ENCODE measurements at regions not wholly inside any gene's neighbourhood (a gene's known extent, or its start where the extent isn't known, plus 50 kb on each side); places are given as distances from the start of the nearest gene placed in this dataset.
"Not testable (repeated sequence)": the region's sequence is repeated elsewhere in the genome, so short reads cannot be mapped to it uniquely, and the experiment has no call there.

DNA sequence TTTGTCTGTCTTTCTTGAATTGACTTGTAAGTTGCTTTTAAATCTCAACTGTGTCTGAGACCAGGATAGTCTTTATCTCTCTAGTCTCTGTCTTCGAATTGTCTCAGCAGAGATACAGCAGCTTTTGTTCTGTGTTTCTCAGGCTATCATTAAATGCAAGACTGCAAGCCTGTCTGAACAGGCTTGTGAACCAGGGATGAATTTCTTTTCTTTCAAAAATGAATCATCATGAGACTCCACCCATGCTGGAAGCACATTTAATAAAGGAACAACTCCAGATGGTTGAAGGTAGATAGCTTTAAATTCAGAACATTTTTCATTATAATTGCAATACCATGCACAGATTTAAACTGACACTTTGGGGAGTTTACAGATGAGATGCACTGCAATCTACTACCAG lies 155.9 kb downstream of the SEC23IP start:
- DNase-seq (ENCODE audit: low read depth) = no peak

DNA sequence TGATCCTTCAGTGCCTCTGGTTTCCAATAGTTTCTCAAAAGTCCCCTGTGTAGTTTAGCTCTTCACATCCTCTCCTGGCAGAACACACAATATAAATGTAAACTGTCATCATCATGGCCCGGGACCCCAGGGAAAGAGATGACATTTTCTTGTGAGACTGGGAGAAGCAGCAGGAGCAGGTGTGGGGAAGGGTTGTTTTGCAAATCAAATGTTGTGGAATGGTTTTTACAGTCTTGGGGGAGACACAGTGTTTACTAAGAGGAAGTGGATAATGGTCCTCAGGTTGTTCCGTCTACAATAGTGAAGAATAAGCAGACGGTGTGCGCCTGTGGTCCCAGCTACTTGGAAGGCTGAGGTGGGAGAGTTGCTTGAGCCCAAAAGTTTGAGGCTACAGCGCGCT lies 159.1 kb downstream of the SEC23IP start:
- no peak for DNase-seq (ENCODE audit: low read depth)

DNA sequence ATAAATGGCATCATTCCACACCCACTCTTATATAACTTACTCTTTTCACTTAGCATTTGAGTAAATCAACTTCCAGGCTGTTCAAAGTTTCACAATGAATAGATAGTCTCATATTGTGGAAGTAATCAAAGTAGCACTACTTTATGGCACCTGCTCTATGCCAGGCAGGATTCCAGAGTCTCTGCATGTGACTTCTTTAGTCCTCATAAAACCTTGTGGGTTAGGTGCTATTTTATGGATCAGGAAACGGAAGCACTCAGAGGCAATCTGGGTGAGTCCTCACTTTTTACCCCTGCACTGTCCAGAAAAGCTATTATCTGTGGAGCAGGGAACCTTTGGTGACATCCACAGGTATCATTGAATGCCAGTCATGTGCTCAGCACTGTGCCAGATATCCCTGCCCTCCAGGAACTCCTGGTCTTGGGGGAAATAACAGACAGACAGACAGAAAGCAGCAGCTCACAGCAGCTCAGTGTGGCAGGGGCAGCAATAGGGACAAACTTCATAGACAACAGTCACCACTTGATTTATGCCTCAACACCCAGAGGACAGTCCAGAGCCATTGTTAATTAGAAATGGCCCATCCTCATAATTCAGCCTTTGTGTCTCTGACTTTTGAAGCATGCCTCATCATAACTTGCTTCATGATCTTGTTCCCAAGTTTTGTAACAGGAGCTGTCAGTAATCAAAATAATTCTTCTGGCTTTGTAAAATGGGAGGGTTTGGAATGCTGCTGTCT lies 160.6 kb downstream of the SEC23IP start:
- DNase-seq (ENCODE audit: low read depth) = no peak

DNA sequence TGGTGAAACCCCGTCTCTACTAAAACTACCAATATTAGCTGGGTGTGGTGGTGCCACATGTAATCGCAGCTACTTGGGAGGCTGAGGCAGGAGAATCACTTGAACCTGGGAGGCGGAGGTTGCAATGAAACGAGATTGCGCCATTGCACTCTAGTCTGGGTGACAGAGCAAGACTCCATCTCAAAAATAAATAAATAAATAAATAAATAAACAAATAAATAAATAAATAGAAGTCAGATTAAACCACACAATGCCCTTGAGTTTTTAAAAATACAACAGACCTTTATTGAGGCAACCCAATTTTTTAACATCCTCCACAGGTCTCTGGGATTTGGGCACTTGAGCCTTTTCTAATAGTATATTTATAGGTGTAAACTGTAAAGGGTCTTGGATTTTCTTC lies 167.3 kb downstream of the SEC23IP start:
- not testable (repeated sequence) for DNase-seq (ENCODE audit: low read depth)

DNA sequence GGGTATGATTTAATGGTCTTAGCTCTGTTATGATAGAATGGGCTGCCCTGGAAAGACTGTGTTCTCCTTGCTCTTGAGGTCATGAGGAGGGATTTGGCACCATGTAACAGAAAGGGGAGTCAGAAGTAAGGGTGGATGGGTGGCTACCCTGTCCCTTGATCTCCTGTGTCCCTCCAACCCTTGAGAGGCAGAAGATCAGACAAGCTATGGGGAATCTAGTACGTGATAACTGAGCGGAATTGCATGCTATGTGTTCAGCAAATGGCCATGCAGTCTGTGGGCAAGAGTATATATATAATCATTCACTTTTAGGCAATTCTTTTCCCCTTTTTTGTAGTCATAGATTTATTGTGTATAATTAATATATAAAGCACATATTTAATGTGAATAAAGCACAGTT lies 174.9 kb downstream of the SEC23IP start:
- no peak for DNase-seq (ENCODE audit: low read depth)

DNA sequence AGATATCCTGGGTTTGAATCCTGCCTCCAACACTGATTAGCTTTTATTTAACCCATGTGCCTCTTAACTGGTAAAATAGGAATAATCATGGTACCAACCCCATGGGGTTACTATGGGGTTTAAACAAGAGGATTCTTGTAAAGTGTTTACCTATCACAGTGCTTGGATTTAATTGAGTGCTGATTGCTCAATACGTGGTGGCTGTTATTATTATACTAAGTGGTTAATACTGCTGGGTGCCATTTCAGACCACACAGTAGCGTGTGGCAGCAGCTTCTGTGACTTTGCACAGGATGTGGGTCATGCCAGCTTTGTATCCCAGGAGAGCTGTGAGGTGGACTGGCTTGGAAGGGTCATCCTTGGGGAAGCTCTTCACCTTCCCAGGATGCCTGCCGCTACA lies 177.2 kb downstream of the SEC23IP start:
- DNase-seq (ENCODE audit: low read depth) = no peak

DNA sequence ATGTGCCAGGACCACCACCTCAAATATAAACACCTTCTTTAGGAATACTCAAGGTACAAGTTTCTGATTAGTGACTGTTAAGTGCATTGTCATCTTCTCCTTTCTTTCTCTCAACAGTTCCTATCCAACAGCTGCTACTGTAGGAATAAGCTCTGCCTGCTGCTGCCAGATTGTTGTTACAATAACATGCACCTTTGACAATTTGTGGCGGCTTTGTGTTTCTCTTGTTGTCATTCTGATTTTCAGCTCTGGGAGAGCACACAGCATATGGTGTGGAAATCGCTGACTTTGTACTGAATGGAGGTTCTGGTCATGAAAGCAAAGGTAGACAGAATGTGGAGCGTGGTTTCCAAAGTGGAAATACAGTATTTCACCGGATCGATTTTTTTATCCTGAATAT lies 182.8 kb downstream of the SEC23IP start:
- no peak for DNase-seq (ENCODE audit: low read depth)

DNA sequence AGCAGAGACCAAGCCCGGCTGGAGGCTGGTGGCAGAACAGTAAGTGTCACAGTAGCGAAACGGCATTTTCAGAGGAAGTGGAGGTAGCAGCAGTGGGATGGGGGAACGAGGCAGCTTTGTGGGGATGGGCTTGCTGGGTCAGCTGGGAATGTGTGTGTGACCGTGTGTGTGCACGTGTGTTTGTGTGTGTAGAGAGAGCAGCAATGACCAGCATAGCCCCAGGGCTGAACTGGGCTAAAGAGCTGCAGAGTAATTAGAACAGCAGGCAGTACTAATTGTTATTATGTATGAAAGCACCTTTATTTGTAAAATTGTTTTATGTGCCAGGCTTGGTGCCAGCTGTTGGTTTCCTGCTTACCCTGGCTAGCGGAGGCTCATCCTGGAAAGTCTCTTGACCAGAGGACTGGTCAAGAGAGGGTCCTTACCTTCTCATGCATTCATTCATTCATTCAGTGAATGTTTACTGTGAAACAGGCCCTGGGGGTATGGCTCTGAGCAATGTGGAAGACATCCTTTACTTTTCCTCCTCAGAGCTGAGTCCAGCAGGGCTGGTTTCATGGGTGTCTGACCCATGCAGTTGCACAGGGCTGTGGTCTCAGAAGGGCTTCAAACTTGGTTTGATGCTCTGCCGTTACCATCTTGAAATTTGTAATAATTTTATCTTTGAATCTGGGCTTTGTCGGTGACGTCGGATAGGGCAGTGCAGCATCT lies 184.6 kb downstream of the SEC23IP start:
- DNase-seq (ENCODE audit: low read depth) = no peak

DNA sequence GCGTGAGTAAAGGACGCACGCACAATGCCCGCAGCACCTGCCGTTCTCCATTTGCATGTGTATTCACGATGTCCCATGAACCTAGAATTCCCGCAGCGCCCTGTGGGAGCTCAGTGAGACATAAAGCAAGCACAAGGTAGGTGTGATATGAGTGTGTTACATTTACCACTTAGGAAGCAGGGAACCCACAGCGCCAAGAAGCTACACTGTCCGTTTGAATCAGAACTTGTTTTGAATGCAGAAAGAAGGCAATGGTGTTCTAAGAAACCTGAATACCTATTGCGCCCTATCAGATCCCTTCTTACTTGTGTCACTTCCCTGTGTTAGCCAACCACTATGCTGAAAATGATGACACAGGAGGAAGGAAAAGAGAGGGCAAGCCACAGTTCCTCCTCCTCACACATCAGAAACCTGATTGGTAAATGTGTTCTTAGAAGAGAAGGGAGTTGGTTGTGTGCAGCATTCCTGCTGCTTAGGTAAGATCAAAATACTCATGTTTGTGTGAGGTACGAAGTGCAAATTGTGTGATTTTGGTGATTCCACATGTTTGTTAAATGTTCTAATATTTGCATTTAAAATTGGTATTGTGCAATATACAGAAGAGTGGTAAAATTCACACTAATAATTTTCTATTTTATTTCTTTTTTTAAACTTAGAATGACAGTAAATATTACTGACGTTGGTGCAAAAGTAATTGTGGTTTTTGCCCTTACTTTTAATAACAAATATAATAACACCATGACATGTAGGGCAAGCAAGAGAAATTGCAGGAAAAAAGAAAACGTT lies 185.4 kb downstream of the SEC23IP start:
- DNase-seq (ENCODE audit: low read depth) = no peak

DNA sequence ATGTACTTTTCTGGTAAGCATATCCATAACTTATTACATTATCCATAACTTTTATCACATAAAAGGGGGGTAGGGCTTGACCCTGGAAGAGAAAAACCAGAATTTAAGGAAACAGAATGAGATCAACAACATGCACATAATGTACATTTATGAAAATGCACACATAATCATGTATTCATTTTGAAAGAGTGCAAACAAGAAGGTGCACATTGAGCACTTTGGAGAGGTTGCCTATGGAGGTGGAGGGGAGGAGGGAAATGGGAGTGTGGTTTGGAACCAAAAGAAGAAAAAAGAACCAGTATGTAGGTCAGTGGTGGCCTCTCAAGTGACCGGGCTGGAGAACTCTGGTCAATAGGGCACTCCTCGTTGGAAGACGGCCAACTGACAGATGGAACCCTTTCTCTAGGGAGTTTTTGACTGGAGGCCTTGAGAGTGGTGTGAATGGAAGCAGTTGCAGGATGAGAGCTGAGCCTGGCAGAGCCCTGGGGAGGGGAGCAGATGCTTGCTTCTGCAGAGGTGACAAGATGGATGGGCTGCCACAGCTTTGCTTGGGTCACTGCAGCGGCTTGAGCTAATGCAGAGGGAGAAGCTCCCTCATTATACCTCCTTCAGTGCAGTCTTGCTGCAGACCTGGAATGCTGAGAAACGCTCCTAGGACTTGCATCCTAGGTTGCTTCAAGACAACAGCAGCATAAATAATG lies 192.7 kb downstream of the SEC23IP start:
- no peak for DNase-seq (ENCODE audit: low read depth)

DNA sequence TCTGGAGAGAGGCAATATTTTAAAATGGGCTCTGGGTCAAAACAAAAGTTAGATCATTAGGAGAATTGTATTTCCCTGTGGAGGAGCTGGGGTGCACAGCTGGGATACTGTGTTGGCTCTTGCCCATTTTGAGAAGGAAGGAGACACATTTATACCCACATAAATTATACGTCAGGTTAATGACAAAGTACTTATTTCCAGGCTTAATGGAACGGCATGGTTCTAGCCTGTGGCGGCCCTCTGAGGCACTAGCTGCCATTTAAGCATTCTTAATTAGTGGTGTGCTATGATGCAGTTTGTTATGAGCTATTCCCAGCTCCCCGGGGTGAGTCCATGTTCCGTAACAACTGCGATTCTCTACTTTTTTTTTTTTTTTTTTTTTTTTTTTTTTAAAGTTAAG lies 193.5 kb downstream of the SEC23IP start:
- no peak for DNase-seq (ENCODE audit: low read depth)

DNA sequence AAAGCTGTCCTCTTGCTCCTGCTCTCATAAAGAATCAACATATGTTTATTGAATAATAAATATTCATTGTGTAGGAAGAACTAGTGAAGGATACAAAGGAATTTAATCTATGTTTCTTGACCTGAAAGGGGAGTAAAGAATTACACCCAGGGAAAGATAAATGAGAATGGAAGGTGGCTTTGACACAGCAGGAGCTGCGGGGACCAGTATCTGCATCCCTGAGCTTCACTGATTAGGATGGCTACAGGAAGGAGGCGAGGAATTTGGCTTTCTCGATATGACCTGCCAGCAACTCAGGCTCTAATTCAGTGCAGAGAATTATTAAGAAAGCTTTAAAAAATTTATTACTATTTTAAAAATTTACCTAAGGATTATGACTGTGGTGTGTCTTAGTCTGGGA lies 194.6 kb downstream of the SEC23IP start:
- no peak for DNase-seq (ENCODE audit: low read depth)

DNA sequence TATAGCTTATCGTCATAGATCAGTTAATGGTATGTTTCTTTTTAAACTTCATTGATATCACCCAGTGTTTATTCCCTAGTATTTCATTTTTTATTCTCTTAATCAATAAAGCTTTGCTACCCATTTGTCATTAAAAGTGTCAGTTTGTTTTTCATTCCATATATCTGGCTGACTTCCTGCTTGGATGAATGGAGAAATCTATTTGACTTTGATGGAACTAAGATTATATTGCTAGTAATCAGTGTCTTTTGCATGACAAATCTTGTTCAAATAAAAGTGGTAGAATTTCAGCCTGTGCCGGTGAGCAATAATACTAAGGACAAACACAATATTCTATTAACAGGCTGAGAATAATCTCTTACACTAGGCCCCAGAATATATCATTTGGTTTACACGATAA lies 203.3 kb downstream of the SEC23IP start:
- no peak for DNase-seq (ENCODE audit: low read depth)

DNA sequence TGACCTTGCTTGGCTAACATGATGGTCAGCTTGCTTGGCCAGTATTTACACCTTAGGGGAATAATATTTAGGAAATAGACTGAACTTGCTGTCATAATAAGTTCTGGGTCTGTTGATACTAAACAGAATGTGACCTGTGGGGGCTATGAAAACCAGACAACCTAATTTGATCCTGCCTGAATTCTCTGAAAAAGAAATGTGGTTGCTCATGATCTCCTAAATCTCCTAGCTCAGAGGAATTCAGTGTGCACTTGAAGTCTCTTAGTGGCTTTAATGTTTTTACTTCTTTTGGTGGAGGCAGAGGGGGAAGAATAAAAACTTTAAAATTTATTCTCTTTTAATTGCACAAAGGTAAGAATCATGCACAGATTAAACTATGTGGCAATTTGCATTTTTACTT lies 205.2 kb downstream of the SEC23IP start:
- DNase-seq (ENCODE audit: low read depth) = no peak

DNA sequence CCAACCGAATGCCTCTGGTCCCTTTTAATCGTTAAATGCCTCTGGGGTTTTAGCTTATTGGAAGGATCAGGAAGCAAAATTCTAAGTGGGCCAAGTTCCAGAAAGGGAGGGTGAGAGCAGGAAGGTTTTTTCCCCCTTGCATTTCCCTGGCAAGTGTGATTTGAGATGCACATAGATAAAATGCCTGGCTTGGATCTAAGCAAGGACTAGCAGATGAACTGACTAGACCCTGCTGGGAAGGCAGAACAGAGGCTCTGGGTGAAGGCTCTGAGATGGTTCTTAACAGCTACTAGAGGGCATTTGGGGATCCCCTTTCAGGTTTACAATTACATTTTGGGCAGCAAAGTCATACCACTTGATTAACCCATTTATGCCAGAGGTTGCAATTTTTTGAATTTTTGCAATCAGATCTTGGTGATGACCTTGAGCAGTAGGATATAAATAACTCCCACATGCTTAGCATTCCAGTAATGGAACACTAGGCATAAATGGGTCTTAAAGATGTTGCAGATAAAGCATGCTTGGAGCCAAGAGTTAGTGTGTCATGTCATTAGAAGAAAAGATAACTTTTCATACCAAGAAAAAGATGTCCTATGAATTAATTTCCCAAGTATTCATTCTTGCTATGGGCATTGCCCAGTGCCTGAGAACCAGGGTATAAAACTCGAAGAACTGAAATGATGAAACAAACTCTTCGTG lies 205.9 kb downstream of the SEC23IP start:
- no peak for DNase-seq (ENCODE audit: low read depth)

DNA sequence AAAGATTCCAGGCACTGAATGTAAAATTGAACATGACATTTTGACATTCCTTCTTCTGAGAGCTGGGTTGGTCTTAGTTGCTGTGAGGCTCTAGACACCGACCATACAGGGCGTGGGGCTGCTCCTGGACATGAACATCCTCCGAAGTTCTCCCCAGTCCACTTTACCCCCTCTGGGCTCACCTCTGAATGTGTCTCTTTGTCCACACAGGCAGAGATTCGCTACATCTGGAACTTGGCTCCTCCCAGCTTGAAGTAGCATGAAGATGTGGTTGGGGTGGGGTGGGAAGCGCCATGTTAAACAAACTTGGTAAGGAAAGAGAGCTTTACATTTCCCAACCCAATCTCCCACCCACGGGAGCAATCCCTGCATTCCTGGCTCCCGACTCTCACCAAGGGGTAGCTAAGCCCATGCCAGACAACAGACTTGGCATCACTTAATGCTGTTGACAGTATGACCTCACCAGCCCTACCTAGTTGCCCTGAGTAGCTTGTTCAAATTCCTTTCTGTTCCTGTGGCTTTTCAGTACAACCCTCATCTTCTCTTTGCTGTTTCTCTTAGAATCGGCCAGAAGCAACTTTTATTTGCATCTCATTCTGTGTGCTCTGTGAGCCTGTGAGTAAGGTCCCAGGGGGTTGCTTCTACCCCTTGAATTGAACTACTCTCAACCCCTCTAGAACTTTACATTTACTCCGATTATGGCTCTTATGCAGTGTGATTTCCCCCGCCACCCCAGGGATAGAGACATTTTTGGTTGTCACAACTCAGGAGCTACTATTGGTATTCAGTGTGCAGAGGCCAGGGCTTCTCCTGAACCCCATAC lies 211.4 kb downstream of the SEC23IP start:
- no peak for DNase-seq (ENCODE audit: low read depth)

DNA sequence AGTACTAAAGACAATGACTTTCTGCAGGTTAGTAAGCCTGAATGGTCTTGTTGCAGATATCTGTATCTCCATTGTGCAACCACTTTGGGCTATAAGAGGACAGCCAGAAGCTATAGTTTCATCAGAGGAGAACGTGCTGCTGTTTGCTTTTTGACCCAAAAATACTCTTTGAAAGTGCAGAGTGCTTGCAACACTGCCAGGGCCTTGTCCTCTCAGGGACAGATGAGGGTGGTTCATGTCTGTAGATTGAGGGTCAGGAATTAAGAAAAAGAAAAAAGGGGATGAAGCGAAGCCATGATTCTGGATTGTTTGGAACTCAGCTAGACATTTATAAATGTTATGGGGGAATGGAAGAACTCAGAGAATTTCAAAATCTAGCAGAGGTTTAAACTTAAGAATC lies 212.5 kb downstream of the SEC23IP start:
- DNase-seq (ENCODE audit: low read depth) = no peak

DNA sequence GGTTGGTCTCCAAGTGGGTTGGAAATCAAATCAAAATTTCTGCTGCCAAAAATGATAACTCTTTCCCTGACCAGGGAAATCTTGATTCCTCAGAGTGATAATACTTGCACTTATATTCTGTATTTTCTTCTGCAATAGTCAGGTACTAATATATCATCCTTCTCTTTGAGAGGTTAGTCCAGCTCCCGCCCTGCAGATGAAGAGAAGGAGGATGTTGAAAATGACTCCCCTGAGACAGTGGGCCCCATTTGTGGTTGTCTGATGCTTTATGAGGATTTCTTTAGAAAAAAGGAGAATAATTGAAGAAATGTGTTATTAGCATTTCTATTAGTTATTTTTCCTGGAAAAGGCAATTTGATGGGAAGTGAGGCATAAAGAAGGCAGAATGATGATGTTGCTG lies 213.0 kb downstream of the SEC23IP start:
- no peak for DNase-seq (ENCODE audit: low read depth)

DNA sequence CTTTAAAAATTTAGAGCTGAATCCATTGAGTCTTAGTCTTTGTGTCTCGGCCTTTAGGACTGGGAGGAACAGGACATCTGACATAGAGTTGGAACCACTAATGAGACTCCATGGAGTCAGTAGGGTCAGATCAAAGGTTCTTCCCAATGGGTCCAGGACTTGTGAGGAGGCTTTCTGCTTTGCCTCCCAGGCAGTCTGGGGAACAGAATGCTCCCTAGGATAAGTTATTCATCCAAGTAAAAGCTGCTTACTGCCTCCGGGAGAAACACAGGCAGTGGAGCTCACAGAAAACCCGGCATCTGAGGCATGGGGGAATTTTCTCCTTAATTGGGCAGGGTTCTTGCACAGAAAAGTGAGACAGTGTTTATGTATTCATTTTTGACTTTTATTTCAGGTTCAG lies 216.4 kb downstream of the SEC23IP start:
- DNase-seq (ENCODE audit: low read depth) = no peak

DNA sequence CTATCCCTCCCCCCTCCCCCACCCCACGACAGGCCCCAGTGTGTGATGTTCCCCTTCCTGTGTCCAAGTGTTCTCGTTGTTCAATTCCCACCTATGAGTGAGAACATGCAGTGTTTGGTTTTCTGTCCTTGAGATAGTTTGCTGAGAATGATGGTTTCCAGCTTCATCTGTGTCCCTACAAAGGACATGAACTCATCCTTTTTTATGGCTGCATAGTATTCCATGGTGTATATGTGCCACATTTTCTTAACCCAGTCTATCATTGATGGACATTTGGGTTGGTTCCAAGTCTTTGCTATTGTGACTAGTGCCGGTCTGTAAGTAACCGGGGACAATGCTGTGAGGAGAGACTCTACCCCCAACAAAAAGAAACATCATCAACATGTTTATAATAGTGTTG lies 217.2 kb downstream of the SEC23IP start:
- not testable (repeated sequence) for DNase-seq (ENCODE audit: low read depth)

DNA sequence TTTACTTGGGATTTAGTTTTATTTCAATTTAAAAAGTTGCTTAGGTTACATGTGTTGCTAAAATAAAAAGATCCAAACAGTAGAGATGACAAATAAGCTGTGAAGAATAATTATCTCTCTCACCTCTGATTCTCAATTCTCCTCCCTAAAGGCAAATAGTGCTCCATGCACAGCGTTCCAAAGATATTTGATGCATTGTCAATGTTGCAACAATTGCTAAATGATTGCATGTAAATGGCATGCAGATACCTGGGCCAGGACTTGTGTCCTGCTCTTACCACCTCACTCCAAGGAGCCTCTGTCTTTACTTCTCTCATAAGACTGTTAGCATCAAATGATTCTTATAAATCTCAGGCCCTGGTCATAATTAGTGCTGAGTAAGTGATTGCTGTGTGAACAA lies 217.7 kb downstream of the SEC23IP start:
- DNase-seq (ENCODE audit: low read depth) = no peak
